ENCODE measurements at regions not wholly inside any gene's neighbourhood (a gene's known extent, or its start where the extent isn't known, plus 50 kb on each side); places are given as distances from the start of the nearest gene placed in this dataset.

DNA sequence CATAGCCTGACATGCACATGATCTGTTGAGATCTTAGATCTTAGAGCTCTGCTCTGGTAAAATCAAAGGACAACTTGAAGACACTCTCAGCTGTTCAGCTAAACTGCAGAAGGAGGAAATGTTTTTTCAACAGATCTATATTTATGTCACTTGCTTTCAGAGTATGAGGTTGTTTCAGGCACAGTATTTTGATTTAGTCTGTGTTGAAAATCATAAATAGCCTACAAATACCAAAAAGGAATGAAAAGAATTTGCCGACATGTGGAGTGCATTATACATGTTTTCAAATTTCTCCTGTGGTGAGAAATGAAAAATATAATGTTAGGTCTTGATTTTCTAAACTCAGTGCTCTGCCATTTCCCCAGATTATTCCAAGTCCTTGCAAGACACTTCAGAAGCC lies 1118.4 kb downstream of the TBL1XR1 start:
- FAIRE-seq (no peak), DNase-seq (ENCODE audit: insufficient read length, low spot score) (no peak)
- no peak for TF ChIP-seq CTCF (IDR thresholded peaks at IDR 0.05; ENCODE audit: insufficient read depth, missing control alignments)

GRCh38 chr3:176075491-176075890 lies 1121.8 kb downstream of the TBL1XR1 start:
- DNase-seq (ENCODE audit: insufficient read length, low spot score) (no peak), FAIRE-seq (no peak)
- no peak for TF ChIP-seq CTCF (IDR thresholded peaks at IDR 0.05; ENCODE audit: insufficient read depth, missing control alignments)

DNA sequence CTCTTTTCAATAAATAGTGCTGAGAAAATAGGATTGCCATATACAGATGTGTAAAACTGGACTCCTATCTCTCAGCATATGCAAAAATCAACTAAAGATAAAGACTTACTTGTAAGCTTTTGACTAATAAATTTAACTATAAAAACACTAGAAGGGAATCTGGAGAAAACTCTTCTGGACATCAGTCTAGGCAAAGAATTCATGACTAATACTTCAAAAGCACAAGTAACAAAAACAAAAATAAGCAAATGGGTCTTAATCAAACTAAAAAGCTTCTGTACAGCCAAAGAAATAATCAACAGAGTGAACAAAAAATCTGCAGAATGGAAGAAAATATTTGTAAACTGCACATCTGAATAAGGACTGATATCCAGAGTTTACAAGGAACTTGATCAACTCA lies 1122.2 kb downstream of the TBL1XR1 start:
- FAIRE-seq (no peak), DNase-seq (ENCODE audit: insufficient read length, low spot score) (no peak)
- TF ChIP-seq CTCF (IDR thresholded peaks at IDR 0.05; ENCODE audit: insufficient read depth, missing control alignments), result no peak

GRCh38 chr3:176074096-176074495 lies 1123.2 kb downstream of the TBL1XR1 start:
- FAIRE-seq (no peak), DNase-seq (ENCODE audit: insufficient read length, low spot score) (no peak)
- no peak for TF ChIP-seq CTCF (IDR thresholded peaks at IDR 0.05; ENCODE audit: insufficient read depth, missing control alignments)

- DNase-seq (ENCODE audit: insufficient read length, low spot score), result no peak
- no peak for FAIRE-seq
- TF ChIP-seq CTCF (IDR thresholded peaks at IDR 0.05; ENCODE audit: insufficient read depth, missing control alignments), result no peak
Observed at GRCh38 chr3:176071943-176072342, 1125.3 kb downstream of the TBL1XR1 start.

GRCh38 chr3:176068750-176069149 lies 1128.5 kb downstream of the TBL1XR1 start:
- no peak for DNase-seq (ENCODE audit: insufficient read length, low spot score)
- TF ChIP-seq CTCF (IDR thresholded peaks at IDR 0.05; ENCODE audit: insufficient read depth, missing control alignments), result no peak
- no peak for FAIRE-seq

GRCh38 chr3:176058856-176059255 lies 1138.4 kb downstream of the TBL1XR1 start:
- no peak for TF ChIP-seq CTCF (IDR thresholded peaks at IDR 0.05; ENCODE audit: insufficient read depth, missing control alignments)
- no peak for FAIRE-seq
- no peak for DNase-seq (ENCODE audit: insufficient read length, low spot score)

Measured in D721Med (cell line).